OCI-LY3 (cell line): ENCODE measurements at regions not wholly inside any gene's neighbourhood (a gene's known extent, or its start where the extent isn't known, plus 50 kb on each side); places are given as distances from the start of the nearest gene placed in this dataset.

Experiments used
- H2AFZ ChIP-seq: fragments of 200-600, 300-600 bp; shearing (Covaris generic); 2 replicates; pipeline ENCODE4 v1.6.0; 2014; ENCODE audit warnings: antibody characterized with exemption, low read depth, low read length
- H3K27ac ChIP-seq: fragments of 200-600, 300-600 bp; sonication (generic); 2 replicates; pipeline ENCODE4 v1.5.1; 2014; ENCODE audit warnings: mild to moderate bottlenecking, low read length, moderate library complexity, mixed read lengths
- H3K27me3 ChIP-seq: fragments of 200-600, 300-600 bp; sonication (generic); 2 replicates; pipeline ENCODE4 v1.6.1; 2014; ENCODE audit warnings: low read depth, low read length, mixed read lengths
- H3K36me3 ChIP-seq: fragments of 200-600, 300-600 bp; sonication (generic); replicated peaks from 2 replicates; pipeline ENCODE3; 2014; ENCODE audit warnings: low read depth, low read length, mixed read lengths
- H3K4me1 ChIP-seq: fragments of 300-600, 200-600 bp; sonication (generic); 2 replicates; pipeline ENCODE4 v1.6.1; 2014; ENCODE audit warnings: low read length, mixed read lengths
- H3K4me2 ChIP-seq: fragments of 200-600, 300-600 bp; sonication (generic); 2 replicates; pipeline ENCODE4 v1.6.1; 2014; ENCODE audit warnings: low read length, mixed read lengths
- H3K4me3 ChIP-seq: fragments of 300-600, 200-600 bp; sonication (generic); 2 replicates; pipeline ENCODE4 v1.5.1; 2014; ENCODE audit warnings: antibody characterized with exemption, mild to moderate bottlenecking, low read length, moderate library complexity
- H3K79me2 ChIP-seq: fragments of 300-600, 200-600 bp; shearing (Covaris generic); 2 replicates; pipeline ENCODE4 v1.6.1; 2014; ENCODE audit warnings: mild to moderate bottlenecking, low read length, mixed read lengths
- H3K9ac ChIP-seq: fragments of 300-600, 200-600 bp; shearing (Covaris generic); 2 replicates; pipeline ENCODE4 v1.6.0; 2014; ENCODE audit warnings: mild to moderate bottlenecking, low read length, moderate library complexity
- H3K9me3 ChIP-seq: fragments of 200-600, 300-600 bp; shearing (Covaris generic); 2 replicates; pipeline ENCODE4 v1.6.1; 2014; ENCODE audit warnings: low read length, mixed read lengths; ENCODE audit not compliant: insufficient read depth
- H4K20me1 ChIP-seq: fragments of 200-600, 300-600 bp; sonication (generic); 2 replicates; pipeline ENCODE4 v1.6.1; 2016; ENCODE audit warnings: low read length, mixed read lengths; ENCODE audit not compliant: insufficient read depth
- CTCF ChIP-seq: fragments of 200-600, 300-600 bp; sonication (generic); IDR thresholded peaks from 2 replicates; pipeline ENCODE4 v1.5.1; 2014; ENCODE audit warnings: antibody characterized with exemption, low read length, low read depth
- EZH2phosphoT487 ChIP-seq: fragments of 200-600 bp; shearing (Covaris generic); IDR thresholded peaks from 2 replicates; pipeline ENCODE4 v1.6.1; 2018; ENCODE audit warnings: antibody characterized with exemption, mixed run types, low read depth

- Histone ChIP-seq H3K79me2 (no peaks in the 10 kb centered on the region), H3K9me3 (no peaks in the 10 kb centered on the region), H2AFZ (no peak overlapping the region), H3K36me3 (no peaks in the 10 kb centered on the region), H3K27ac (no peak overlapping the region), H3K4me3 (no peak overlapping the region), H3K4me1 (no peaks in the 10 kb centered on the region), H3K27me3 (no peaks in the 10 kb centered on the region), H4K20me1 (no peaks in the 10 kb centered on the region), H3K9ac (no peak overlapping the region), H3K4me2 (no peak overlapping the region)
- TF ChIP-seq CTCF (no peak), EZH2phosphoT487 (no peak)
Measured at GRCh38 chr3:174786825-174787224, 72.3 kb upstream of the NAALADL2 start.

DNA sequence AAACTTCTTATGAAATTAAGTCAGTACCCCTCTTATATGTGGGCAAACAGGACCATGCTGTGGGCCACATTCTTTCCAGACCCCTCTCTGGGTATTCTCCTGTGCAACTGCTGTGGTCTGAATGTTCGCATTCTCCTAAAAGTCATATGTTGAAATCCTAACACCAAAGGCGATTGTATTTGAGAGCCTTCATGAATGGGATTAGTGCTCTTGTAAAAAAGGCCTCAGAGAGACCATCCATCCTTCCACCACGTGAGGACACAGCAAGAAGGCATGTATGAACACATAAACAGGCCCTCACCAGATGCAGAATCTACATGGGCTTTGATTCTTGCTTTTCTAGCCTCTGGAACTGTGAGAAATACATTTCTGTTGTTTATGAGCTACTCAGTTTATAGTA, 68.0 kb upstream of the NAALADL2 start:
- no peak for TF ChIP-seq CTCF
- TF ChIP-seq EZH2phosphoT487, result no peak
- no peaks in the 10 kb centered on the region for H3K4me1 ChIP-seq
- no peaks in the 10 kb centered on the region for H3K9me3 ChIP-seq
- H2AFZ ChIP-seq, result no peak overlapping the region
- no peak overlapping the region for H3K9ac ChIP-seq
- H3K4me3 ChIP-seq, result no peak overlapping the region
- H3K27me3 ChIP-seq, result no peaks in the 10 kb centered on the region
- H4K20me1 ChIP-seq, result no peaks in the 10 kb centered on the region
- H3K36me3 ChIP-seq, result no peaks in the 10 kb centered on the region
- H3K4me2 ChIP-seq, result no peak overlapping the region
- H3K79me2 ChIP-seq, result no peaks in the 10 kb centered on the region
- no peak overlapping the region for H3K27ac ChIP-seq

DNA sequence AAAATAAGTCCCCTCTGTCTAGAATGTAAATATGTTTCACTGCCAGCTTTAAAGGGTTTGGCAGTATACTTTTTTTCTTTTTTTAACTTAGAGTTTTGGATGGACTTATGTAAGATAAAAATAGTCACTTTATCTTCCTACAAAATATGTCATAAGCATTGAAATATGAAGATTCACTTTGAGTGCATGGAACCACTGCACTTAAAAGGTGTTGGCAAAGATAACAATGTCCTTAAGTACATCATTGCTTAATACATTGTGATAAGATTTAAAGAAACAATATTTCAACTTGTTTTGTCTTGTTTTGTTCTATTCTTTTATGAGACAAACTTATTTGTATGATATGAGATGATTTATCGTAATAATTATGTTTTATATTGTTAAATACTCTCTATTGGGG, 66.3 kb upstream of the NAALADL2 start:
- Histone ChIP-seq H4K20me1 (no peaks in the 10 kb centered on the region), H3K27ac (no peak overlapping the region), H3K79me2 (no peaks in the 10 kb centered on the region), H3K36me3 (no peaks in the 10 kb centered on the region), H3K9me3 (no peaks in the 10 kb centered on the region), H3K4me1 (no peaks in the 10 kb centered on the region), H3K27me3 (no peaks in the 10 kb centered on the region), H3K4me3 (no peak overlapping the region), H3K4me2 (no peak overlapping the region), H3K9ac (no peak overlapping the region), H2AFZ (no peak overlapping the region)
- TF ChIP-seq CTCF (no peak), EZH2phosphoT487 (no peak)
